Adrenal gland (tissue), 9 donors: ENCODE measurements at regions not wholly inside any gene's neighbourhood (a gene's known extent, or its start where the extent isn't known, plus 50 kb on each side); places are given as distances from the start of the nearest gene placed in this dataset.

ENCODE experiments used
- DNase-seq, 7 donors: peaks; one replicate each; pipeline ENCODE4 v3.0.0-alpha.2; 2019 to 2020
- H3K27ac ChIP-seq, 5 donors: fragments of 200-600 bp; sonication (generic) in 4 of 5; 1 replicate in 3 of 5; 2 replicates in 2 of 5; pipeline versions ENCODE4 v1.5.1 to v1.8.0; 2016 to 2020; ENCODE audit warnings: mild to moderate bottlenecking in 1 of 5
- H3K27me3 ChIP-seq: fragments of 200-600 bp; 2 replicates; pipeline ENCODE4 v1.8.0; 2021
- H3K36me3 ChIP-seq, 2 donors: fragments of 200-600 bp; replicated peaks in 1 of 2; 1 replicate in 1 of 2; 2 replicates in 1 of 2; pipeline versions ENCODE4 v1.5.1 to v1.8.0; 2018 to 2022
- H3K4me1 ChIP-seq, 2 donors: fragments of 200-600 bp; replicated peaks in 1 of 2; 1 replicate in 1 of 2; 2 replicates in 1 of 2; pipeline versions ENCODE4 v1.5.1 to v1.8.0; 2018 to 2021
- H3K4me3 ChIP-seq, 4 donors: fragments of 200-600 bp; sonication (generic) in 3 of 4; one replicate each; pipeline ENCODE4 v1.5.1; 2016 to 2018
- H3K9me3 ChIP-seq, 3 donors: fragments of 200-600 bp; sonication (generic) in 1 of 3; replicated peaks in 1 of 3; 1 replicate in 2 of 3; 2 replicates in 1 of 3; pipeline versions ENCODE4 v1.5.1 to v1.8.0; 2016 to 2021
- CTCF ChIP-seq, 6 experiments: fragments of 450-650 bp in 4 of 6; fragments of 200-600 bp in 2 of 6; sonication (generic) in 1 of 6; IDR thresholded peaks; 1 replicate in 5 of 6; 2 replicates in 1 of 6; pipeline versions ENCODE4 v1.5.1 to v1.8.0; 2016 to 2021; ENCODE audit warnings: antibody characterized with exemption in 6 of 6, mild to moderate bottlenecking in 2 of 6, moderate library complexity in 1 of 6
- POLR2A ChIP-seq, 2 donors: fragments of 450-650 bp; IDR thresholded peaks; one replicate each; pipeline ENCODE4 v1.6.1; 2017; ENCODE audit warnings: antibody characterized with exemption in 2 of 2, mild to moderate bottlenecking in 2 of 2, moderate library complexity in 1 of 2
- WGBS, 4 donors: extraction: QIAGEN DNeasy Blood & Tissue Kit in 2 of 4; methylation state at CpG; one replicate each; pipeline versions ENCODE4 v1.1.5 to v1.1.7; 2013 to 2017; 5-methylcytosine and 5-hydroxymethylcytosine counted together
- intact Hi-C, 2 donors: fragments of 100-400 bp; cut with DNase I; formaldehyde crosslinking; loops; one replicate each; pipeline versions ENCODE4 v1.14.1 to v1.15.0; 2022 to 2023
- donor health status: healthy with polysubstance abuse.
- donor health status: Bipolar disorder and iron deficiency.
- donor health status: DM: yes; HTN: yes; CAD: no.
- donor health status: DM: no; HTN: no; CAD: no.
- donor health status: DM: no; HTN: no; CAD: no.

GRCh38 chr13:79650688-79651087 lies 169.7 kb downstream of the NDFIP2 start:
- H3K9me3 ChIP-seq, result no peaks in the 10 kb centered on the region
- no peaks in the 10 kb centered on the region for H3K4me1 ChIP-seq
- WGBS, 4 donors, result 68 to 82% (median 72%) methylated on average over 4 of the region's 4 CpGs
- TF ChIP-seq POLR2A (IDR thresholded peaks at IDR 0.05), result no peak
- no peak for TF ChIP-seq CTCF (IDR thresholded peaks at IDR 0.05)
- DNase-seq, result no peak
- intact Hi-C loops, result no loop called here
- H3K27me3 ChIP-seq, result no peaks in the 10 kb centered on the region
- no peak overlapping the region for H3K4me3 ChIP-seq
- H3K27ac ChIP-seq, result no peak overlapping the region
- no peaks in the 10 kb centered on the region for H3K36me3 ChIP-seq

- DNase-seq, result no peak
- H3K4me1 ChIP-seq, result no peaks in the 10 kb centered on the region
- intact Hi-C loops, result no loop called here
- no peak overlapping the region for H3K27ac ChIP-seq
- TF ChIP-seq POLR2A (IDR thresholded peaks at IDR 0.05) (no peak), CTCF (IDR thresholded peaks at IDR 0.05) (no peak)
- no peaks in the 10 kb centered on the region for H3K9me3 ChIP-seq
- 89 to 90% (median 90%) methylated on average over 1 of the region's 1 CpG for WGBS, 4 donors
- H3K36me3 ChIP-seq, result no peaks in the 10 kb centered on the region
- no peak overlapping the region for H3K4me3 ChIP-seq
- no peaks in the 10 kb centered on the region for H3K27me3 ChIP-seq
Observed at GRCh38 chr13:79648191-79648590, 167.2 kb downstream of the NDFIP2 start.

- no peaks in the 10 kb centered on the region for H3K27me3 ChIP-seq
- 40 to 60% (median 43%) methylated on average over 2 of the region's 2 CpGs for WGBS, 4 donors
- no peaks in the 10 kb centered on the region for H3K9me3 ChIP-seq
- H3K4me3 ChIP-seq, result no peak overlapping the region
- no peak for DNase-seq
- intact Hi-C loops, result no loop called here
- H3K36me3 ChIP-seq, result no peaks in the 10 kb centered on the region
- H3K4me1 ChIP-seq, result no peaks in the 10 kb centered on the region
- H3K27ac ChIP-seq, result no peak overlapping the region
- TF ChIP-seq CTCF (IDR thresholded peaks at IDR 0.05) (no peak), POLR2A (IDR thresholded peaks at IDR 0.05) (no peak)
Observed at GRCh38 chr13:79647533-79647932, 166.6 kb downstream of the NDFIP2 start.

GRCh38 chr13:79646880-79647279 lies 165.9 kb downstream of the NDFIP2 start:
- H3K36me3 ChIP-seq, result no peaks in the 10 kb centered on the region
- no peak for DNase-seq
- WGBS, 4 donors, result 82 to 92% (median 85%) methylated on average over 2 of the region's 2 CpGs
- no peaks in the 10 kb centered on the region for H3K4me1 ChIP-seq
- no peak overlapping the region for H3K4me3 ChIP-seq
- H3K27ac ChIP-seq, result no peak overlapping the region
- no peaks in the 10 kb centered on the region for H3K9me3 ChIP-seq
- TF ChIP-seq POLR2A (IDR thresholded peaks at IDR 0.05), result no peak
- no peak for TF ChIP-seq CTCF (IDR thresholded peaks at IDR 0.05)
- intact Hi-C loops, result no loop called here
- H3K27me3 ChIP-seq, result no peaks in the 10 kb centered on the region
